ENCODE measurements at regions not wholly inside any gene's neighbourhood (a gene's known extent, or its start where the extent isn't known, plus 50 kb on each side); places are given as distances from the start of the nearest gene placed in this dataset.

GRCh38 chr1:80050523-80050922, 1044.0 kb upstream of the ADGRL4 start:
- TF ChIP-seq, protein P1, sequence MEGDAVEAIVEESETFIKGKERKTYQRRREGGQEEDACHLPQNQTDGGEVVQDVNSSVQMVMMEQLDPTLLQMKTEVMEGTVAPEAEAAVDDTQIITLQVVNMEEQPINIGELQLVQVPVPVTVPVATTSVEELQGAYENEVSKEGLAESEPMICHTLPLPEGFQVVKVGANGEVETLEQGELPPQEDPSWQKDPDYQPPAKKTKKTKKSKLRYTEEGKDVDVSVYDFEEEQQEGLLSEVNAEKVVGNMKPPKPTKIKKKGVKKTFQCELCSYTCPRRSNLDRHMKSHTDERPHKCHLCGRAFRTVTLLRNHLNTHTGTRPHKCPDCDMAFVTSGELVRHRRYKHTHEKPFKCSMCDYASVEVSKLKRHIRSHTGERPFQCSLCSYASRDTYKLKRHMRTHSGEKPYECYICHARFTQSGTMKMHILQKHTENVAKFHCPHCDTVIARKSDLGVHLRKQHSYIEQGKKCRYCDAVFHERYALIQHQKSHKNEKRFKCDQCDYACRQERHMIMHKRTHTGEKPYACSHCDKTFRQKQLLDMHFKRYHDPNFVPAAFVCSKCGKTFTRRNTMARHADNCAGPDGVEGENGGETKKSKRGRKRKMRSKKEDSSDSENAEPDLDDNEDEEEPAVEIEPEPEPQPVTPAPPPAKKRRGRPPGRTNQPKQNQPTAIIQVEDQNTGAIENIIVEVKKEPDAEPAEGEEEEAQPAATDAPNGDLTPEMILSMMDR (conservative IDR thresholded peaks at IDR 0.05; ENCODE audit: low read length), result no peak
- TF ChIP-seq EZH2phosphoT487 (IDR thresholded peaks at IDR 0.05; ENCODE audit: borderline replicate concordance, low read depth, low read length), result no peak
